ENCODE measurements at regions not wholly inside any gene's neighbourhood (a gene's known extent, or its start where the extent isn't known, plus 50 kb on each side); places are given as distances from the start of the nearest gene placed in this dataset.

- no peak overlapping the region for H3K18ac ChIP-seq (ENCODE audit: low read depth, low read length)
- in situ Hi-C loops (cut with MboI; ENCODE audit: low sequenced_read_pairs): no loop called here
- no peak overlapping the region for H2BK15ac ChIP-seq (ENCODE audit: low read depth, low read length)
- CTCF ChIA-PET: no interaction called here
- dilution Hi-C loops (cut with HindIII; ENCODE audit: low sequenced_read_pairs, unreplicated experiment): no loop called here
- no peak overlapping the region for H4K8ac ChIP-seq (ENCODE audit: low read depth in 2 of 2, low read length in 2 of 2)
- H3K4me2 ChIP-seq (ENCODE audit: low read depth, low read length): no peak overlapping the region
- H3K23ac ChIP-seq (ENCODE audit: low read depth, low read length): no peak overlapping the region
- H4K20me1 ChIP-seq (ENCODE audit: insufficient read depth, low read length): no peaks in the 10 kb centered on the region
- no peaks in the 10 kb centered on the region for H3K9me1 ChIP-seq (ENCODE audit: insufficient read depth, low read length)
- no CpG with 5 or more reads among the region's 15 CpGs for WGBS, 2 experiments (ENCODE audit: extremely low coverage in 2 of 2, insufficient read length in 1 of 2)
- H3K4me1 ChIP-seq (ENCODE audit: control insufficient read depth, insufficient read depth, low read length): no peaks in the 10 kb centered on the region
- no peaks in the 10 kb centered on the region for H3K9me3 ChIP-seq (ENCODE audit: control insufficient read depth, insufficient read depth, low read length)
- no peaks in the 10 kb centered on the region for H3K36me3 ChIP-seq (ENCODE audit: control insufficient read depth, insufficient read depth, low read length)
- H3K27ac ChIP-seq (ENCODE audit: insufficient read depth, low read length): no peak overlapping the region
- H3K9ac ChIP-seq (ENCODE audit: low read depth, low read length): no peak overlapping the region
- no peak overlapping the region for H3K4ac ChIP-seq (ENCODE audit: low read depth, low read length)
- H2BK20ac ChIP-seq (ENCODE audit: low read depth, low read length): no peak overlapping the region
- H4K91ac ChIP-seq (ENCODE audit: insufficient read depth, low read depth, low read length): no peak overlapping the region
- H2AK5ac ChIP-seq (ENCODE audit: low read depth, low read length): no peak overlapping the region
- H3K27me3 ChIP-seq (ENCODE audit: control insufficient read depth, insufficient read depth, low read length): no peaks in the 10 kb centered on the region
- H2BK5ac ChIP-seq (ENCODE audit: low read depth, low read length, poor library complexity, severe bottlenecking): no peak overlapping the region
- H3K56ac ChIP-seq (ENCODE audit: extremely low read depth, insufficient read depth, low read length): no peak overlapping the region
- POLR2A ChIA-PET (ENCODE audit: unreplicated experiment): no interaction called here
- H3K4me3 ChIP-seq (ENCODE audit: insufficient read depth, low read depth, low read length): no peak overlapping the region
- TF ChIP-seq RCOR1 (IDR thresholded peaks at IDR 0.05; ENCODE audit: insufficient replicate concordance, low read length): no peak
- no peak for TF ChIP-seq CHD1 (IDR thresholded peaks at IDR 0.05; ENCODE audit: low read depth, low read length)
- no peak for TF ChIP-seq MXI1 (IDR thresholded peaks at IDR 0.05; ENCODE audit: borderline replicate concordance, low read depth, low read length)
- no peak for TF ChIP-seq RAD21 (IDR thresholded peaks at IDR 0.05; ENCODE audit: low read length)
- intact Hi-C loops (cut with micrococcal nuclease): no loop called here
- no peak overlapping the region for H2BK120ac ChIP-seq (ENCODE audit: low read depth, low read length)
- ATAC-seq (ENCODE audit: low read depth): no peak
- no peak overlapping the region for H4K5ac ChIP-seq (ENCODE audit: low read depth, low read length)
- no TSS peak for BruUV-seq (replicated peaks)
- H2AK9ac ChIP-seq (replicated peaks; ENCODE audit: low read depth, low read length, poor library complexity): no peak overlapping the region
- no peak for DNase-seq
- no peaks in the 10 kb centered on the region for H3K79me1 ChIP-seq (ENCODE audit: low read depth in 1 of 2, low read length in 2 of 2)
- no peak overlapping the region for H2AFZ ChIP-seq (replicated peaks; ENCODE audit: low read length, poor library complexity)
- H3K14ac ChIP-seq (replicated peaks; ENCODE audit: low read depth, low read length): no peak overlapping the region
Measured at GRCh38 chr19:32256341-32256975, 89.0 kb upstream of the ZNF507 start.

All from IMR-90 (cell line).